ENCODE measurements at regions not wholly inside any gene's neighbourhood (a gene's known extent, or its start where the extent isn't known, plus 50 kb on each side); places are given as distances from the start of the nearest gene placed in this dataset.

DNA sequence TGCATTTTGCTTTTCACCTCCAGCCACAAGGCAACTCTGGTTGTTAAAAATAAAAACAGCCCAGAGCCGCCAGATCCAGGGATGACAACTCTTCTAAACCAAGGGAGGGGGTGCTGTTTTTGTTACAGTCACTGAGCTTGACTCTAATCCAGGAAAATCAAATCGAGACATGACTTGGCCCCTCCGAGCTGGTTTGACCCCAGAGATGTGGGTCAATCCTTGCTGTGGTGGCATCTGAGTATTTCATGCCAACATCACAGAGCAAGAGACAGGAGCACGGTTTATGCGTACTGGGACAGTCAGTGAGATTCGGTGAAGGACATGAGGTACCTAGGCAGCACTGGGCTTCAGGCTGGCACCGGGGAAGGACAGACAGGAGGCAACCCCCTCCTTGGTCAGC, 88.8 kb upstream of the ZMIZ1 start:
- no peaks in the 10 kb centered on the region for H3K36me3 ChIP-seq (ENCODE audit: insufficient read depth, low read length)
- no peaks in the 10 kb centered on the region for H3K9me3 ChIP-seq (ENCODE audit: low read length)
- H3K27me3 ChIP-seq (ENCODE audit: control insufficient read depth in 1 of 2, insufficient read depth in 2 of 2, low read length in 2 of 2) = no peaks in the 10 kb centered on the region
- H3K4me1 ChIP-seq (ENCODE audit: insufficient read depth, low read length) = peaks cover 19% of the 10 kb centered on the region
- no peak overlapping the region for H3K27ac ChIP-seq (ENCODE audit: low read depth, low read length)
- no peak overlapping the region for H3K4me3 ChIP-seq (ENCODE audit: low read depth in 1 of 2, low read length in 2 of 2)
- H3K9ac ChIP-seq (ENCODE audit: low read length) = no peak overlapping the region

DNA sequence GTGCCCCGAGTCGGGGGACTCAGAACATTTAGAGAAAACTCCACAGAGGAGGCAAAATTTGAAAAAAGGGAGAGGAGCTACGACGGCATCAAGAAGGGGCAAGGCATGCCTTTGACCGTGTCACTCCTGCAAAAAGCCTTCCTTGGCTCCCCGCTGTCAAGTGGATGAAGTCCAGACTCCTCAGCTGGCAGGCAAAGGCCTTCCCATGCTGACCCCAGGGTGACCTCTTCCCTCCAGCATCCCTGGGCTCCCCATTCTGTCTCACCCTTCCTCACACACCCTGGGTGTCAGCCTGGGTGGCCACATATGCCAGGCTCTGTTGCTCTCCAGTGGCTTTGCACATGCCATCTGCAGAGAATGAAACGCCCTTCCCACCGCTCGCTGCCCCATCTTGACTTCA, 88.4 kb upstream of the ZMIZ1 start:
- Histone ChIP-seq H3K9me3 (ENCODE audit: low read length) (no peaks in the 10 kb centered on the region), H3K27me3 (ENCODE audit: control insufficient read depth in 1 of 2, insufficient read depth in 2 of 2, low read length in 2 of 2) (no peaks in the 10 kb centered on the region), H3K4me3 (ENCODE audit: low read depth in 1 of 2, low read length in 2 of 2) (no peak overlapping the region), H3K27ac (ENCODE audit: low read depth, low read length) (no peak overlapping the region), H3K4me1 (ENCODE audit: insufficient read depth, low read length) (peaks cover 17% of the 10 kb centered on the region), H3K36me3 (ENCODE audit: insufficient read depth, low read length) (no peaks in the 10 kb centered on the region), H3K9ac (ENCODE audit: low read length) (no peak overlapping the region)

DNA sequence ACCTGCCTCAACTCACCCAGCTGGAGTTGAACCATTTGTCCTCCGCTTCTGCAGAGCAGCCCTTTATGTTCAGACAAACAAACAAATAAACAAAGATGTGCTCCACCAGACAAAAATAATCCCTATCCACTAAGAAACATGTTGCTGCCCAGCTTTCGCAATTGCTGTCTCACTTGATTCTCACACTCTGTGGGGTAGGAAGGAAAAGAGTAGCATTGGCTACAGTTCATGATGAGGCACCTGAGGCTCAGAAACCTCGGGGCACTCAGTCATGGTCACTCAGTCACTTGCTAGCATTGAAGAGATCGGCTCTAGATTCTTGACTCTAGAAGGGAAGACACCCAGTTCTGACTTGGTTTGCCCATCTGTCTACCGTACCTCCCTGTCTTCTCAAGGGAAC, 88.0 kb upstream of the ZMIZ1 start:
- Histone ChIP-seq H3K27me3 (ENCODE audit: control insufficient read depth in 1 of 2, insufficient read depth in 2 of 2, low read length in 2 of 2) (no peaks in the 10 kb centered on the region), H3K9ac (ENCODE audit: low read length) (no peak overlapping the region), H3K4me3 (ENCODE audit: low read depth in 1 of 2, low read length in 2 of 2) (no peak overlapping the region), H3K36me3 (ENCODE audit: insufficient read depth, low read length) (no peaks in the 10 kb centered on the region), H3K27ac (ENCODE audit: low read depth, low read length) (no peak overlapping the region), H3K4me1 (ENCODE audit: insufficient read depth, low read length) (peaks cover 17% of the 10 kb centered on the region), H3K9me3 (ENCODE audit: low read length) (no peaks in the 10 kb centered on the region)

DNA sequence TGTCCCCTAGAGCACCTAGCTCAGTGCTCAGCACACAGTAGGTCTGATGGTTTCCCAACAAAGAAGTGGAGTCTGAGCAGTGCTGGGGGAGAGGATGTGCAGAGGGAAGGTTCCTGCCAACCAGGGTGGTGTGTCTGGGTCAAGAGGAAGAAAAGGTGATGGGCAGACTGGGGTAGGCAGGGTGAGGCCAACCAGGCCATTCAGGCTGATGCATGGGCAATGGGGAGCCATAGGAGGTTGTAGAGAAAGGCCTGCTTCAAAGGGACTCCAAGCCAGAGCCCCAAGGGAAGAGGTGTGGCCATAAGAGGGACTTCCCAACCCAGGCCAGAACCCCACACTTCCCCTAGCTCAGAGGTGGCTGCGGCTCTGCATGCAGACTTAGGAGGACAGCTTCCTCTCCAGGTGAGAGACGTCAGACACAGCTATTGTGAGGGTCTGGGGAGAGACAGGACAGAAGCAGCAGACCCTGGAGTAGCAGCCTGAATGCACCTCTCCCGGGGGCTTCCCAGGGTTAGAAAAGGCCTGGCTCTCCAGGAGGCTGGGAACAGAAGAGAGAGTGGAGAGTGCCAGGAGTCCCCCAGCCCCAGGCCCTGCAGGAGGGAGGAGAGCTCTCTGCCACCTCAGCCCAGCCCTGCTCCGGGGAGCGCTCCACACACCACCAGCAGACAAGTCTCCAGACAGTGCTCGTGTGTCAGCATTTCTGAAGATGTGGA, 87.4 kb upstream of the ZMIZ1 start:
- H3K9me3 ChIP-seq (ENCODE audit: low read length) = no peaks in the 10 kb centered on the region
- H3K4me3 ChIP-seq (ENCODE audit: low read depth in 1 of 2, low read length in 2 of 2) = no peak overlapping the region
- H3K27ac ChIP-seq (ENCODE audit: low read depth, low read length) = no peak overlapping the region
- no peaks in the 10 kb centered on the region for H3K27me3 ChIP-seq (ENCODE audit: control insufficient read depth in 1 of 2, insufficient read depth in 2 of 2, low read length in 2 of 2)
- no peaks in the 10 kb centered on the region for H3K36me3 ChIP-seq (ENCODE audit: insufficient read depth, low read length)
- no peak overlapping the region for H3K9ac ChIP-seq (ENCODE audit: low read length)
- H3K4me1 ChIP-seq (ENCODE audit: insufficient read depth, low read length) = peaks cover 17% of the 10 kb centered on the region

DNA sequence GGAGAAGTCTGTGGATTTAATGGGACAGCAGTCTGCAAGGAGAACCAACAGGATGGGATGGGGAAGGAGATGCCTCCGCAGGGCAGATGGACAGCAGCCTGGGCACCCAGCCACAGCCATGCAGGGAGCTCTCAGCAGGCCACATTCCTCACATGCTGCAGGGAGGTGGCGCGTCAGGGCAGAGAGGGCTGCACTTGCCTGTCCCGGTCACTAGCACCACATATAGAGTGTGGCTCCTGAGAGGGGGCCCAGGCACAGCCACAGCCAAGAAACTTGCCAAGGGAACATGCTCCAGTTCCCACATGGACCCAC, 86.8 kb upstream of the ZMIZ1 start:
- H3K36me3 ChIP-seq (ENCODE audit: insufficient read depth, low read length) = no peaks in the 10 kb centered on the region
- no peak overlapping the region for H3K9ac ChIP-seq (ENCODE audit: low read length)
- peaks cover 17% of the 10 kb centered on the region for H3K4me1 ChIP-seq (ENCODE audit: insufficient read depth, low read length)
- no peaks in the 10 kb centered on the region for H3K27me3 ChIP-seq (ENCODE audit: control insufficient read depth in 1 of 2, insufficient read depth in 2 of 2, low read length in 2 of 2)
- H3K9me3 ChIP-seq (ENCODE audit: low read length) = no peaks in the 10 kb centered on the region
- no peak overlapping the region for H3K27ac ChIP-seq (ENCODE audit: low read depth, low read length)
- H3K4me3 ChIP-seq (ENCODE audit: low read depth in 1 of 2, low read length in 2 of 2) = no peak overlapping the region

DNA sequence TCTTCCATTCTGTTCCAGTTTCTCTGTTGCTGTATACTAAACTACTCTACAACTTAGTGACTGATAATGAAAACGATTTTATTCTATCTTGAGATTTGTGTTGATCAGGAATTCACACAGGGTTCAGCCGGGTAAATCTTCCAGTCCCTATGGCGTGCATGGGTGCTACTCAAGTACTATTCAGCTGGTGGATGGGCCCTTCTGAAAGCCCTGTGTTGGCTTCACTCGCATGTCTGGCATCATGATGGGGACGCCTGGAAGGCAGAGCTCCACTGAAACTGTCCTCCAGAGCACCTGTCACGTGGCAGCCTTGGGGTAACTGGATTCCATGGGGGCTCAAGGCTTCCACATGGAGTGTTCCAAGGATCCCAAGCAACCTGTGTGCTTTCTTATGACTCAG, 86.0 kb upstream of the ZMIZ1 start:
- no peak overlapping the region for H3K27ac ChIP-seq (ENCODE audit: low read depth, low read length)
- no peak overlapping the region for H3K4me3 ChIP-seq (ENCODE audit: low read depth in 1 of 2, low read length in 2 of 2)
- no peak overlapping the region for H3K9ac ChIP-seq (ENCODE audit: low read length)
- no peaks in the 10 kb centered on the region for H3K27me3 ChIP-seq (ENCODE audit: control insufficient read depth in 1 of 2, insufficient read depth in 2 of 2, low read length in 2 of 2)
- H3K4me1 ChIP-seq (ENCODE audit: insufficient read depth, low read length) = peaks cover 17% of the 10 kb centered on the region
- no peaks in the 10 kb centered on the region for H3K9me3 ChIP-seq (ENCODE audit: low read length)
- H3K36me3 ChIP-seq (ENCODE audit: insufficient read depth, low read length) = no peaks in the 10 kb centered on the region

DNA sequence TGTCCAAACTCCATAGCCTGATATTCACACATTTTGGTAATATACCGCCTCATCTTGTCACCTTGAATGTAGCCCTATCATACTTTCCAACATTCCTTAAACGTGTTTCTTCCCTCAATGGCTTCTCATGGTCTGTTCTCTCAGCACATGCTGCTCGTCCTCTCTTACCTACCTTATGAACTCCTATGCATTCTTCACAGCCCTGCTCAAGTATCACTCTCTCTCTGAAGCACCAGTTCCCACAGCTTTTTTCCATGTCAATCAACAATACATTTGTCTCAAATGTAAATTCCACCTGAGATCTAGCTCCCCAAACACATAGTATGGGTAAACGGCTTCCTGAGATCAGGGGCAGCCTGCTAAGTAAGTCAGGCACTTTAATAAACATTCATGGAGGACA, 85.2 kb upstream of the ZMIZ1 start:
- Histone ChIP-seq H3K9me3 (ENCODE audit: low read length) (no peaks in the 10 kb centered on the region), H3K9ac (ENCODE audit: low read length) (no peak overlapping the region), H3K4me3 (ENCODE audit: low read depth in 1 of 2, low read length in 2 of 2) (no peak overlapping the region), H3K4me1 (ENCODE audit: insufficient read depth, low read length) (peaks cover 17% of the 10 kb centered on the region), H3K27ac (ENCODE audit: low read depth, low read length) (no peak overlapping the region), H3K36me3 (ENCODE audit: insufficient read depth, low read length) (no peaks in the 10 kb centered on the region), H3K27me3 (ENCODE audit: control insufficient read depth in 1 of 2, insufficient read depth in 2 of 2, low read length in 2 of 2) (no peaks in the 10 kb centered on the region)

DNA sequence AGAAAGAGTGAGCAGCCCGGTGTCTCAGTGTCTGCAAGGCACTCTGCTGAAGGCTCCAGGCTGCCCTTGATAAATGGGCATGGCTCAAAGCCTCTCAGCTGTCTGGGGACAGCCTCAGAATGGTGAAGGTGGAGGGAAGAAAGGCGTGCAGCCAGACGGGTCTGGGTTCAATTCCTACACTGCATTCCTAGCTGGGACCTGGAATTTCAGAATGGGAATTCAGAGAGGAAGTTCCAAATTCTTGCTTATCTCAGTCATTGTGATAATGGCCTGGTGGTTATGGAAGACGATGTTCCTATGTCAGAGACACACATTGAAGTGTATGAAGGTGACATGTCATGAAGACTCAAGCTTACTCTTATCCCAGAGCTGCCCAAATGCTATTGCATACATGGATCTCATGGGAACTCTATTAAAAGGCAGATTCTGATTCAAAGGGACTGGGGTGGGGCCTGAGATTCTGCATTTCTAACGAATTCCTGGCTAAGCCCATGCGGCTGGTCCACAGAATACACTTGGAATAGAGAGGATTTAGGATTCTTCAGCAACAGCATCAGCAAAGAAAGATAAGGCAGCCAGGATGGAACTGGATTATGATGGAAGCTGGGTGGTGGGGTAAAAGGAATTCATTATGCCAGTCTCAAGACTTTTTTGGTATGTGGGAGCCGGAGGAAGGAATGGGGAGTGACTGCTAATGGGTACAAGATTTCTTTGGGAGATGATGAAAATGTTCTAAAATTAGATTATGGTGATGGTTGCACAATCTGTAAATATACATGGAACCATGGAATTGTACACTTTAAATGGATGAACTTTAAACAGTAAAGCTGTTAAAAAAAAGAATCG, 82.6 kb upstream of the ZMIZ1 start:
- no peak overlapping the region for H3K9ac ChIP-seq (ENCODE audit: low read length)
- no peaks in the 10 kb centered on the region for H3K4me1 ChIP-seq (ENCODE audit: insufficient read depth, low read length)
- no peaks in the 10 kb centered on the region for H3K36me3 ChIP-seq (ENCODE audit: insufficient read depth, low read length)
- no peaks in the 10 kb centered on the region for H3K27me3 ChIP-seq (ENCODE audit: control insufficient read depth in 1 of 2, insufficient read depth in 2 of 2, low read length in 2 of 2)
- H3K9me3 ChIP-seq (ENCODE audit: low read length) = no peaks in the 10 kb centered on the region
- H3K27ac ChIP-seq (ENCODE audit: low read depth, low read length) = no peak overlapping the region
- no peak overlapping the region for H3K4me3 ChIP-seq (ENCODE audit: low read depth in 1 of 2, low read length in 2 of 2)

DNA sequence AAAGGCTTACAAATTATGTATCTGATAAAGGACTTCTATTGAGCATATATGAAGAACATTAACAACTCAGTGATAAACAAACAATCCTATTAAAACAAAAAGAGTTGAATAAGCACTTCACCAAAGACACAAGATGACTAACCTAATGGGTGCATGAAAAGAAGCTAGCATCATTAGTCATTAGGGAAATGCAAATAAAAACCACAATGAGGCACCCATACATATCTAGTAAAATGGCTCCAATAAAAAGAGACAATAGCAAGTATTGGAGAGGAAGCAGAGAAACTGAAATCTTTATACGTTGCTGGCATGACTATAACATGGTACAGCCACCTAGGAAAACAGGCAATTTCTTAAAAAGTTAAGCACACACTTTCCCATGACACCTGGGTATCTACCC, 77.6 kb upstream of the ZMIZ1 start:
- Histone ChIP-seq H3K27ac (ENCODE audit: low read depth, low read length) (no peak overlapping the region), H3K4me3 (ENCODE audit: low read depth in 1 of 2, low read length in 2 of 2) (no peak overlapping the region), H3K36me3 (ENCODE audit: insufficient read depth, low read length) (no peaks in the 10 kb centered on the region), H3K9ac (ENCODE audit: low read length) (no peak overlapping the region), H3K4me1 (ENCODE audit: insufficient read depth, low read length) (no peaks in the 10 kb centered on the region), H3K27me3 (ENCODE audit: control insufficient read depth in 1 of 2, insufficient read depth in 2 of 2, low read length in 2 of 2) (no peaks in the 10 kb centered on the region), H3K9me3 (ENCODE audit: low read length) (no peaks in the 10 kb centered on the region)

DNA sequence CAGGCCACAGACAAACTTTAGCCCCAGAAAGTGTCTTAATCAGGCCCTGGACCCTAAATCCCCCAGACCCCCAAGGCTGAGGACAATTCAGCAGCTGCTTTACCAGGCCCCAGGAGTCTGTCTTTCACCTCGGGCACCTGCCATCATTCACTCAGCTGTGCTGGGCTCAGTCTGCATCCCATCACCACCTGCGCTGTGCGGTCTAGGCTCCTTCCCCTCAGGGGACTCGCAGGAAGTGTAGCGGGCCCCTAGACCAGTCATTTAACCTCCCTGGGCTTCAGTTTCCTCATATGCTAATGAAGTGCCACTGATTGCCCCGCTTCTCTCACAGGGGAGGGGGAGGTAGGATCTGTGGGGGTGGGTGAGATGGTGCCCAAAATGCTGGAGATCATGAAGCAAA, 76.4 kb upstream of the ZMIZ1 start:
- H3K4me1 ChIP-seq (ENCODE audit: insufficient read depth, low read length) = no peaks in the 10 kb centered on the region
- no peak overlapping the region for H3K27ac ChIP-seq (ENCODE audit: low read depth, low read length)
- H3K36me3 ChIP-seq (ENCODE audit: insufficient read depth, low read length) = no peaks in the 10 kb centered on the region
- H3K9ac ChIP-seq (ENCODE audit: low read length) = no peak overlapping the region
- no peak overlapping the region for H3K4me3 ChIP-seq (ENCODE audit: low read depth in 1 of 2, low read length in 2 of 2)
- H3K9me3 ChIP-seq (ENCODE audit: low read length) = no peaks in the 10 kb centered on the region
- no peaks in the 10 kb centered on the region for H3K27me3 ChIP-seq (ENCODE audit: control insufficient read depth in 1 of 2, insufficient read depth in 2 of 2, low read length in 2 of 2)

DNA sequence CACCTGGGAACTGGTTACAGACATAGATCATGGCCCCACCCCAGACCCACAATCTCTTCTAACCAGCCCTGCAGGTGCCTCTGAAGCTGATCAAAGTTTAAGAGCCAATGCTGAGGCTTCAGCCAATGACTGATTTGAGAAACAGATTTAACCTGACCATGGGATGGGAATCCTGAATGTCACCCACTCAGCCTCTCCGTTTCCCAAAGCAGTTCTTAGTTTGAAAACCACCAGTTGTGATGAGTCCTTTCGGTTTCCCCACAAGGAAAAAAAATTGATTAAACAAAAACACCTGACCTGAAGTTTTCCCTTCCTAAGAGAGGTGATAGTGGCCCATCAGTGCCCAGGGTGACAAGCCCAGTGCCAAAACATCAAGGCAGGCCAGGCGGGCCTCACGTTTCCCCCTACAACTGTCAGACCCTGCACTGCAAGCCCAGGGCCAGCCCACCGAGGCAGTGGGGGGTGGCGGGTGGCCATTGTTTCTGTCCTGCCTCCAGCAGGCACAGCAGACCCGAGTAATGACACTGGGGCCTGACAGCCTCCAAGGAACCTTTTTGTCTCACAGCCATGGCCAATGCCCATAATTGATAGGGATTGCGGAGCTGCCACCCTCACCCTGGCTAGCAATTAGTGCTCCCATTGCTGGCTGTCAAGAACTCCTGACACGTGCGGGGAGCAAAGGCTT, 75.4 kb upstream of the ZMIZ1 start:
- H3K9me3 ChIP-seq (ENCODE audit: low read length) = no peaks in the 10 kb centered on the region
- H3K9ac ChIP-seq (ENCODE audit: low read length) = no peak overlapping the region
- H3K36me3 ChIP-seq (ENCODE audit: insufficient read depth, low read length) = no peaks in the 10 kb centered on the region
- no peaks in the 10 kb centered on the region for H3K4me1 ChIP-seq (ENCODE audit: insufficient read depth, low read length)
- H3K4me3 ChIP-seq (ENCODE audit: low read depth in 1 of 2, low read length in 2 of 2) = no peak overlapping the region
- H3K27ac ChIP-seq (ENCODE audit: low read depth, low read length) = no peak overlapping the region
- H3K27me3 ChIP-seq (ENCODE audit: control insufficient read depth in 1 of 2, insufficient read depth in 2 of 2, low read length in 2 of 2) = peaks cover 0 to 4% of the 10 kb centered on the region in 2 donors
